CD4-positive, alpha-beta memory T cell (primary cell): ENCODE measurements at regions not wholly inside any gene's neighbourhood (a gene's known extent, or its start where the extent isn't known, plus 50 kb on each side); places are given as distances from the start of the nearest gene placed in this dataset.

Experiments used
- CTCF ChIA-PET: fragments of 350-600 bp; sonication (Branson Sonifier 250); formaldehyde crosslinking; loops from one replicate; lab custom pipeline; 2021; ENCODE audit warnings: inconsistent platforms; ENCODE audit not compliant: partially characterized antibody; lab: Charles Lee
- POLR2A ChIA-PET: fragments of 350-600 bp; sonication (Branson Sonifier 250); formaldehyde crosslinking; loops from one replicate; lab custom pipeline; 2021; ENCODE audit not compliant: partially characterized antibody; lab: Charles Lee
- DNase-seq, 5 donors: peaks; one replicate each; pipeline versions ENCODE4 v3.0.0 to v3.0.0-alpha.2; 2020 to 2022; ENCODE audit warnings: mixed read lengths in 1 of 5
- H3K27ac ChIP-seq: one replicate; pipeline ENCODE4 v1.7.0; 2013; ENCODE audit warnings: low read depth, low read length
- H3K27me3 ChIP-seq: 2 replicates; pipeline ENCODE4 v1.7.0; 2013; ENCODE audit warnings: mild to moderate bottlenecking, low read length, moderate library complexity; ENCODE audit not compliant: insufficient read depth
- H3K36me3 ChIP-seq: 2 replicates; pipeline ENCODE4 v1.7.0; 2013; ENCODE audit warnings: mild to moderate bottlenecking, low read length, moderate library complexity; ENCODE audit not compliant: insufficient read depth
- H3K4me1 ChIP-seq: 2 replicates; pipeline ENCODE4 v1.7.0; 2013; ENCODE audit warnings: mild to moderate bottlenecking, low read length, moderate library complexity; ENCODE audit not compliant: insufficient read depth
- H3K4me3 ChIP-seq, 2 donors: one replicate each; pipeline ENCODE4 v1.7.0; 2013; ENCODE audit warnings: low read length in 2 of 2, mild to moderate bottlenecking in 1 of 2
- H3K9me3 ChIP-seq, 2 donors: one replicate each; pipeline ENCODE4 v1.7.0; 2013; ENCODE audit warnings: low read length in 2 of 2, control low read depth in 1 of 2; ENCODE audit not compliant: control insufficient read depth in 1 of 2
- H3K27ac Mint-ChIP-seq, 7 donors: one replicate each; pipeline ENCODE4 v1.8.0; 2020 to 2021; ENCODE audit warnings: mixed read lengths in 7 of 7, mild to moderate bottlenecking in 6 of 7, inconsistent platforms in 3 of 7, moderate library complexity in 3 of 7
- H3K27me3 Mint-ChIP-seq, 2 donors: one replicate each; pipeline ENCODE4 v1.8.0; 2020 to 2021; ENCODE audit warnings: mixed read lengths in 2 of 2
- H3K36me3 Mint-ChIP-seq, 2 donors: one replicate each; pipeline ENCODE4 v1.8.0; 2020 to 2021; ENCODE audit warnings: mixed read lengths in 2 of 2, inconsistent platforms in 1 of 2, mild to moderate bottlenecking in 1 of 2
- H3K4me1 Mint-ChIP-seq, 4 donors: one replicate each; pipeline ENCODE4 v1.8.0; 2020 to 2021; ENCODE audit warnings: mixed read lengths in 4 of 4, mild to moderate bottlenecking in 1 of 4
- H3K4me3 Mint-ChIP-seq, 8 donors: one replicate each; pipeline ENCODE4 v1.8.0; 2020 to 2021; ENCODE audit warnings: mixed read lengths in 8 of 8, mild to moderate bottlenecking in 7 of 8, moderate library complexity in 6 of 8, inconsistent platforms in 3 of 8
- H3K9me3 Mint-ChIP-seq, 8 donors: one replicate each; pipeline ENCODE4 v1.8.0; 2020 to 2021; ENCODE audit warnings: mixed read lengths in 8 of 8, mild to moderate bottlenecking in 5 of 8, inconsistent platforms in 3 of 8, moderate library complexity in 1 of 8
- intact Hi-C: fragments of 100-400 bp; cut with micrococcal nuclease; formaldehyde crosslinking; loops from one replicate; pipeline ENCODE4 v1.15.1; 2023

DNA sequence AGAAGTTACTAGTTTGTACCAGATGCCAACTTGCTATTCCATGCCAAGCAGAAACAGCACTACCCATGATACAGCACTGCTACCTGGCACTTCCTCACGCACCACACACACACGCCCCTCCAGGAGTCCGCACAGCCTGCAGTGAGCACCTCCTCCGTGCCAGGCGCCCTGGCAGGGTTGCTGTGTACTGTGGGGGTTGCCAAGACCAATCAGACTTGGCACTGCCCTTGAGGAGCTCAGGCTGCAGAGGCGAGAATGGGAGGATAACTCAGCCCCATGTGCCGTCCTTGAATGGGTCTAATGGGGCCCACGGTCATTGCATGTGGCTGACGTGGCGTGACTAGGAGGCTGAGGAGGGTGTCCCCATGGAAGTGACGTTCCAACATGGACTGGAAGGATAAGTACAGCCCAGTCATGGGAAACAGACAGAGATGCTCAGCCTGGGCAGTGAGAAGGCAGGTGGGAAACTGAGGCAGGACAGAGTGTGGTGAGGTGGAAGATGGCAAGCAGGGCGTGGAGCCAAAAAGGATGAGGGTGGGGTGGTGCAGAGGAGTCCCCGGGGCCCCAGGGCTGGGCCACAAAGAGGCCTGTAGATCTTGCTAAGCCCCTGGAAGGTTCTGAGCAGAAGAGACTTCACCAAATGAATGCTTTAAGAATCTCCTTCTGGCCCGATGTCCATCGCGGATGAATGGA lies 65.3 kb upstream of the C14orf180 start:
- H3K4me3 ChIP-seq, result no peak overlapping the region
- peak overlapping the region in 1 of 8 donors; percentile 73 for H3K4me3 Mint-ChIP-seq
- H3K4me1 ChIP-seq, result no peaks in the 10 kb centered on the region
- H3K27me3 Mint-ChIP-seq, result peaks cover 6 to 11% of the 10 kb centered on the region in 2 donors
- H3K36me3 Mint-ChIP-seq, result peaks cover 0 to 3% of the 10 kb centered on the region in 2 donors
- no peaks in the 10 kb centered on the region for H3K36me3 ChIP-seq
- no peak for DNase-seq
- CTCF ChIA-PET, result no interaction called here
- intact Hi-C loops, result no loop called here
- no peaks in the 10 kb centered on the region for H3K9me3 ChIP-seq
- H3K9me3 Mint-ChIP-seq, result peaks cover 0 to 17% (median 4%) of the 10 kb centered on the region in 8 donors
- H3K27ac ChIP-seq, result no peak overlapping the region
- POLR2A ChIA-PET, result no interaction called here
- H3K4me1 Mint-ChIP-seq, result peaks cover 0 to 1% (median 0%) of the 10 kb centered on the region in 4 donors
- no peak overlapping the region for H3K27ac Mint-ChIP-seq
- H3K27me3 ChIP-seq, result no peaks in the 10 kb centered on the region

DNA sequence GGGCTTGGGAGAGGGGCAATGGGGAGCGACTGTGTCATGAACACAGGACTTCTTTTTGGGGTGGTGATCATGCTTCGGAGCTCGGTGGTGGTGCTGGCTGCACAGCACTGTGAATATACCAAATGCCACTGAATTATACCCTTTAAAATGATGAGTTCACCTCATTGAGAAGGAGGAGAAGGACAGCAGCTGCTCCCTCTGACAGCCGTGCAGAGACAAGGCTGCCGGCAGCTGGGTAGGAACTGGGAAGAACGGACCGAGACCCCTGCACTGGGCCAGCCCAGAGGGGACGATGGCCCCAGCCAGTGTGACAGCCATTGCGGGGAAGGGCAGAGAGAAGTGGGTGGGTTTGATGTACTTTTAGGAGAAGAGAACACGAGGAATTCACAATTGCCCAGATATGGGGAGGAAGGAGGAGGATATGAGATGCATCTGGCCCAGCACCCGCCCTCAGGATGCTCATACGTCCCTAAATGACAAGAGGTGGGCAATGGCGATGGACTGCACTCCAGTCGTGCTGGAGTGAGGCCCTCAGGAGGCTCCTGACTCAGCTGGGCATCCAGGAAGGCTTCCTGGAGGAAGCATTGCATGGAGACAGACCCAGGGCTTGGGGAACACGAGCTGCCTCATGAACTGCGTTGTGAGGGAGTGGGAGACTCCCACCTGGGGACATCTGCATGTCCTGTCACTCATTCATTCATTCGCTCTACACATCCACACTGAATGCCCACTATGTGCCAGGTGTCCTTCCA lies 64.3 kb upstream of the C14orf180 start:
- H3K4me1 ChIP-seq, result no peaks in the 10 kb centered on the region
- no peaks in the 10 kb centered on the region for H3K9me3 ChIP-seq
- H3K27ac Mint-ChIP-seq, result no peak overlapping the region
- no peaks in the 10 kb centered on the region for H3K27me3 ChIP-seq
- peaks cover 6 to 11% of the 10 kb centered on the region in 2 donors for H3K27me3 Mint-ChIP-seq
- H3K4me3 Mint-ChIP-seq, result no peak overlapping the region
- peaks cover 0 to 1% (median 0%) of the 10 kb centered on the region in 4 donors for H3K4me1 Mint-ChIP-seq
- POLR2A ChIA-PET, result interaction anchor here (0.5 kb wide), 1 partner anchor 377 kb away, joined by 3 read pairs; no protein-coding TSS in a partner anchor
- no peak overlapping the region for H3K27ac ChIP-seq
- peaks cover 0 to 3% of the 10 kb centered on the region in 2 donors for H3K36me3 Mint-ChIP-seq
- H3K9me3 Mint-ChIP-seq, result peaks cover 0 to 17% (median 4%) of the 10 kb centered on the region in 8 donors
- no peaks in the 10 kb centered on the region for H3K36me3 ChIP-seq
- H3K4me3 ChIP-seq, result no peak overlapping the region
- CTCF ChIA-PET, result no interaction called here
- no peak for DNase-seq
- intact Hi-C loops, result no loop called here

DNA sequence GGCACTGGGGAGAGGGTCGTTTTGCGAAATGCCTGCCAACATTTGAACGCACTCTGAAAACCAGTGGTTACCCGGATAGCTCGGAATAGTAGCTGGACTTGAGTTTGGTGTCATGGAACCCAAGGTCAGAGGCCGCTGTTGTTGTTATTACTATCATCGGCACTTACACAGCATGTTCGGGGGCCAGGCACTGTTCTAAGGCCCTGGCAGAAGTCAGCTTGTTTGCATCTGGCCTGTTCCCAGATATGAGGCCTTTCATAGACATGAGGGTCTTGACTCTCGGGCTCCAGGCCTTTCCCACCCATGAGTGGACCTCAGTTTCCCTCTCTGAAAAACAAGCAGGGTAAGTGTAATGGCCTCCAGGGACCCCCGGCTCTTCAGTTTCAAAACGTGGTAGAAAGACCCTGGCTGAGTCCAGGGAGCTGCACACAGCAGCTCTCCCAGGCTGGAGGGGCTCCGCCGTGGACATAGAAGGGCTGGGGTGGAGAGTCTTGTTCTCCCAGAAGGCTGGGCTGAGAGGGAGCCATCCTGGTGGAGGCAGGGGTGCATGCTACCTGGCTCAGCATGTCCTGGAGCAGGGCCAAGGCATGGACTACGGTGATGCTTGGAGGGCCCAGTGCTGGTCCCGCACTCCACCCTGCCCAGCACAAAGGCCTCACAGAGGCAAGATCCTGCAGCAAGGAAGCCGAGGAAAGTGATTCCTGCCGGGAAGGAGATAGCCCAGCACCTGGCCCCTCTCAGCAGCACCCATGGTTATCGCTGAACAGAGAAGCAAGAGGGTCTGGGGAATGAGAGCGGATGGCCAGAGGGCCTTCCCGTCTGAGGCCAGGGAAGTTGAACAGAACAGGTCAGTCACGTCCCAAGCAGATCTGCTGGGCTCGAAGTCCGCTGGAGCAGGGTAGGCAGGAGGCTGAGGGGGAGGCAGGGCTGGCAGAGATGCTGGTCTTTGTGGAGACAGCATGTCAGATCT lies 63.5 kb upstream of the C14orf180 start:
- POLR2A ChIA-PET, result interaction anchor here (0.5 kb wide), 1 partner anchor 378 kb away, joined by 3 read pairs; no protein-coding TSS in a partner anchor
- Histone ChIP-seq H3K9me3 (no peaks in the 10 kb centered on the region), H3K27ac (no peak overlapping the region), H3K36me3 (no peaks in the 10 kb centered on the region), H3K4me1 (no peaks in the 10 kb centered on the region), H3K27me3 (no peaks in the 10 kb centered on the region), H3K4me3 (no peak overlapping the region)
- DNase-seq, result no peak
- peaks cover 0 to 1% (median 0%) of the 10 kb centered on the region in 4 donors for H3K4me1 Mint-ChIP-seq
- CTCF ChIA-PET, result no interaction called here
- H3K4me3 Mint-ChIP-seq, result no peak overlapping the region
- peaks cover 6 to 11% of the 10 kb centered on the region in 2 donors for H3K27me3 Mint-ChIP-seq
- H3K9me3 Mint-ChIP-seq, result peaks cover 0 to 17% (median 4%) of the 10 kb centered on the region in 8 donors
- intact Hi-C loops, result no loop called here
- no peak overlapping the region for H3K27ac Mint-ChIP-seq
- peaks cover 0 to 3% of the 10 kb centered on the region in 2 donors for H3K36me3 Mint-ChIP-seq

DNA sequence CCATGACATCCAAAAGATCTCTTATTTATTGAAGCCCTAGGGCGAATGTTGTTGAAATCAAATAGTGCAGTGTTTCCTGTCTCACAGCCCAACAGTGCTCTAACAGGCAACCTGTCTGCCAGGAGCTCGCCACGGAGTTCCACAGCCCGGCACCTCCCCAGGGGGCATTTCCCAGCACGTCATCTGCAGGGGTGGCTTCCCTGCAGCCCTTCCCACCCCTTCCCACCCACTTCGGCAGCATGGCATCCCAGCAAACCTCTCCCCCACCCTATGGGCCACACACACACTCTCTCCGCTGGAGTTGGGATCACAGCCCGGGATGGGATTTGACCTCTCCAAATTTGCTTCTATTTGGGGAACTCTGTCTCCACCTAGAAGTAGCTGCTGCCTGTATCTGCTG lies 62.7 kb upstream of the C14orf180 start:
- no peaks in the 10 kb centered on the region for H3K27me3 ChIP-seq
- Mint-ChIP-seq H3K36me3 (peaks cover 0 to 3% of the 10 kb centered on the region in 2 donors), H3K9me3 (peaks cover 0 to 17% (median 4%) of the 10 kb centered on the region in 8 donors), H3K27me3 (peaks cover 6 to 10% of the 10 kb centered on the region in 2 donors), H3K4me3 (no peak overlapping the region), H3K4me1 (peaks cover 0 to 1% (median 0%) of the 10 kb centered on the region in 4 donors), H3K27ac (no peak overlapping the region)
- H3K4me1 ChIP-seq, result no peaks in the 10 kb centered on the region
- H3K9me3 ChIP-seq, result no peaks in the 10 kb centered on the region
- DNase-seq, result no peak
- no peaks in the 10 kb centered on the region for H3K36me3 ChIP-seq
- no peak overlapping the region for H3K4me3 ChIP-seq
- CTCF ChIA-PET, result no interaction called here
- intact Hi-C loops, result no loop called here
- H3K27ac ChIP-seq, result no peak overlapping the region
- POLR2A ChIA-PET, result no interaction called here

DNA sequence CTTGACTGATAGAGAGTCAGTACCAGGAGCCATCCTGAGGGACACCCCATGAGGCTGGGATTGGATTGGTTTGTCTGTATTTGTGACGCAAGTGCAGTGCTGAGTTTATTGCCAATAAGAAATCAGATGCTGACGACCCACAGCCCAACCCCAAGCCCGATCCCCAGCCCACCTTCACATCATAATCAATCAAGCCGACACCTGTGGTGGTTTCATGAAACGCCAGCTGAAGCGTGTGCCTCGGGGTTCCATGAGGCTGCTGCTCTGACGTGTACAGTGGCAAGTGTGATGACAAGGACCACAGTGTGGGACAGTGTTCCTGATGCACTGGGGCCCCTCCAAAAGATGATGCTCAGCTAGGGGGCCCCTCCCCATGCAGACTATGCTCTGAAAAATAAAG lies 62.1 kb upstream of the C14orf180 start:
- Mint-ChIP-seq H3K4me3 (no peak overlapping the region), H3K36me3 (peaks cover 0 to 3% of the 10 kb centered on the region in 2 donors), H3K4me1 (peaks cover 0 to 1% (median 0%) of the 10 kb centered on the region in 4 donors), H3K9me3 (peaks cover 0 to 17% (median 4%) of the 10 kb centered on the region in 8 donors), H3K27ac (no peak overlapping the region), H3K27me3 (peaks cover 6% of the 10 kb centered on the region in 2 donors)
- intact Hi-C loops, result no loop called here
- no peaks in the 10 kb centered on the region for H3K27me3 ChIP-seq
- no peak for DNase-seq
- H3K4me3 ChIP-seq, result no peak overlapping the region
- POLR2A ChIA-PET, result no interaction called here
- H3K36me3 ChIP-seq, result no peaks in the 10 kb centered on the region
- no peaks in the 10 kb centered on the region for H3K4me1 ChIP-seq
- no peak overlapping the region for H3K27ac ChIP-seq
- CTCF ChIA-PET, result no interaction called here
- no peaks in the 10 kb centered on the region for H3K9me3 ChIP-seq

DNA sequence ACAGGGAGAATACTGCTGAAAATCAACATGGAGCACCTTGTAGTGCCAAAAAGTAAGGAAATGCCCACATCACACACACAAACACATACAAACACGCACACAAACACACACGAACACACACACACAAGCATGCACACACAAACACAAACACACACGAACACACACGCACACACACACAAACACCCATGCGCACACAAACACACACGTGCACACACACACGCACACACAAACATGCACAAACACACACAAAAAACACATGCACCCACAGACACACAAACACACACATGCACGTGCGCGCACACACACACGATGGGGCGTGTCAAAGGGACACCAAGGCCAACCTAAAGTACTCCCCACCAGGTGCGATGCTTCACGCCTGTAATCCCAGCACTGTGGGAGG lies 61.7 kb upstream of the C14orf180 start:
- CTCF ChIA-PET, result no interaction called here
- POLR2A ChIA-PET, result no interaction called here
- Mint-ChIP-seq H3K4me1 (peaks cover 0 to 1% (median 0%) of the 10 kb centered on the region in 4 donors), H3K9me3 (peaks cover 0 to 17% (median 4%) of the 10 kb centered on the region in 8 donors), H3K27ac (no peak overlapping the region), H3K27me3 (peaks cover 6% of the 10 kb centered on the region in 2 donors), H3K4me3 (no peak overlapping the region), H3K36me3 (peaks cover 0 to 3% of the 10 kb centered on the region in 2 donors)
- H3K36me3 ChIP-seq, result no peaks in the 10 kb centered on the region
- no peak for DNase-seq
- no peaks in the 10 kb centered on the region for H3K9me3 ChIP-seq
- no peaks in the 10 kb centered on the region for H3K27me3 ChIP-seq
- no peak overlapping the region for H3K27ac ChIP-seq
- no peaks in the 10 kb centered on the region for H3K4me1 ChIP-seq
- no peak overlapping the region for H3K4me3 ChIP-seq
- intact Hi-C loops, result no loop called here
